WTC11 (cell line): ENCODE measurements at regions not wholly inside any gene's neighbourhood (a gene's known extent, or its start where the extent isn't known, plus 50 kb on each side); places are given as distances from the start of the nearest gene placed in this dataset.

Experiments
- CREB1 ChIP-seq: sonication (generic); formaldehyde crosslinking; IDR thresholded peaks from 2 replicates; pipeline ENCODE4 v1.8.0; 2023; ENCODE audit warnings: mild to moderate bottlenecking, missing genetic modification reagents
- CREM ChIP-seq: sonication (generic); formaldehyde crosslinking; IDR thresholded peaks from 2 replicates; pipeline ENCODE4 v1.8.1; 2022; ENCODE audit warnings: mild to moderate bottlenecking, missing genetic modification reagents, moderate library complexity
- CTCF ChIP-seq: fragments of 200-600 bp; IDR thresholded peaks from 2 replicates; pipeline ENCODE4 v1.8.0; 2022; ENCODE audit warnings: antibody characterized with exemption
- IRF1 ChIP-seq: sonication (generic); formaldehyde crosslinking; IDR thresholded peaks from 2 replicates; pipeline ENCODE4 v1.8.0; 2023; ENCODE audit warnings: missing genetic modification reagents
- NR2C2 ChIP-seq: sonication (generic); formaldehyde crosslinking; IDR thresholded peaks from 2 replicates; pipeline ENCODE4 v1.8.0; 2022; ENCODE audit warnings: mild to moderate bottlenecking, missing genetic modification reagents
- TEAD4 ChIP-seq: sonication (generic); formaldehyde crosslinking; IDR thresholded peaks from 2 replicates; pipeline ENCODE4 v1.8.0; 2022; ENCODE audit warnings: mild to moderate bottlenecking, missing genetic modification reagents
- ZNF138 ChIP-seq: sonication (generic); formaldehyde crosslinking; conservative IDR thresholded peaks from 2 replicates; pipeline ENCODE4 v1.8.1; 2022; ENCODE audit warnings: mild to moderate bottlenecking, moderate library complexity, missing genetic modification reagents

- TF ChIP-seq IRF1 (CRISPR knock-in tag) (no peak), NR2C2 (no peak), CTCF (no peak), CREB1 (CRISPR knock-in tag) (no peak), CREM (no peak), TEAD4 (CRISPR knock-in tag) (no peak), ZNF138 (CRISPR knock-in tag) (no peak)
Observed at GRCh38 chr9:32704343-32704742, 68.9 kb upstream of the TAF1L start.
